LNCaP clone FGC (cell line): ENCODE measurements at regions not wholly inside any gene's neighbourhood (a gene's known extent, or its start where the extent isn't known, plus 50 kb on each side); places are given as distances from the start of the nearest gene placed in this dataset.

Source experiments
- DNase-seq: peaks from one replicate; pipeline ENCODE4 v3.0.0-alpha.2; 2011; ENCODE audit warnings: low read depth
- H3K4me3 ChIP-seq: 2 replicates; pipeline ENCODE4 v1.5.1; 2011; ENCODE audit warnings: mild to moderate bottlenecking, low read depth, low read length, control low read depth
- TF ChIP-seq, protein P1 (sequence below): IDR thresholded peaks from 2 replicates; pipeline ENCODE4 v1.5.1; 2012; ENCODE audit warnings: mild to moderate bottlenecking; ENCODE audit not compliant: control insufficient read depth, insufficient read depth; ENCODE audit errors: extremely low read depth

DNA sequence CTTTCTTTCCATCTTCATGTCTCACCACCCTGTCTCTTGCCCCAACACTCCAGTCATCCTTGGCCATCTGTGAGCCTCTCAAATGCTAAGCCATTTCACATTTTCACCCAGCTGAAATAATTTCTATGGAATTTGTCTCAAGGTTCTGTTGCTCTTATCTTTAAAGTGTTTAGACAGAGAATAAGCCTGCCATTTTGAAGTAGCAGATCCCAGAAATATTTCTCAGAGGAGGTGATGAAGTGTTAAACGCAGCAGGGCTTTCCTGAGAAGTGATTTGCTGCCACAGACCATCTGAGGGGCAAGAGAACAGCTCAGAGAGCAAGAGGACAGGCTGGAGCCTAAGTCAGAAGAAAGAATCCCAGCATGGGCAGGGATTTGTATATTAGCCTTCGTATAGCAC lies 71.6 kb upstream of the CLMN start:
- H3K4me3 ChIP-seq: no peak overlapping the region
- TF ChIP-seq, protein P1, sequence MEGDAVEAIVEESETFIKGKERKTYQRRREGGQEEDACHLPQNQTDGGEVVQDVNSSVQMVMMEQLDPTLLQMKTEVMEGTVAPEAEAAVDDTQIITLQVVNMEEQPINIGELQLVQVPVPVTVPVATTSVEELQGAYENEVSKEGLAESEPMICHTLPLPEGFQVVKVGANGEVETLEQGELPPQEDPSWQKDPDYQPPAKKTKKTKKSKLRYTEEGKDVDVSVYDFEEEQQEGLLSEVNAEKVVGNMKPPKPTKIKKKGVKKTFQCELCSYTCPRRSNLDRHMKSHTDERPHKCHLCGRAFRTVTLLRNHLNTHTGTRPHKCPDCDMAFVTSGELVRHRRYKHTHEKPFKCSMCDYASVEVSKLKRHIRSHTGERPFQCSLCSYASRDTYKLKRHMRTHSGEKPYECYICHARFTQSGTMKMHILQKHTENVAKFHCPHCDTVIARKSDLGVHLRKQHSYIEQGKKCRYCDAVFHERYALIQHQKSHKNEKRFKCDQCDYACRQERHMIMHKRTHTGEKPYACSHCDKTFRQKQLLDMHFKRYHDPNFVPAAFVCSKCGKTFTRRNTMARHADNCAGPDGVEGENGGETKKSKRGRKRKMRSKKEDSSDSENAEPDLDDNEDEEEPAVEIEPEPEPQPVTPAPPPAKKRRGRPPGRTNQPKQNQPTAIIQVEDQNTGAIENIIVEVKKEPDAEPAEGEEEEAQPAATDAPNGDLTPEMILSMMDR: no peak
- DNase-seq: no peak

DNA sequence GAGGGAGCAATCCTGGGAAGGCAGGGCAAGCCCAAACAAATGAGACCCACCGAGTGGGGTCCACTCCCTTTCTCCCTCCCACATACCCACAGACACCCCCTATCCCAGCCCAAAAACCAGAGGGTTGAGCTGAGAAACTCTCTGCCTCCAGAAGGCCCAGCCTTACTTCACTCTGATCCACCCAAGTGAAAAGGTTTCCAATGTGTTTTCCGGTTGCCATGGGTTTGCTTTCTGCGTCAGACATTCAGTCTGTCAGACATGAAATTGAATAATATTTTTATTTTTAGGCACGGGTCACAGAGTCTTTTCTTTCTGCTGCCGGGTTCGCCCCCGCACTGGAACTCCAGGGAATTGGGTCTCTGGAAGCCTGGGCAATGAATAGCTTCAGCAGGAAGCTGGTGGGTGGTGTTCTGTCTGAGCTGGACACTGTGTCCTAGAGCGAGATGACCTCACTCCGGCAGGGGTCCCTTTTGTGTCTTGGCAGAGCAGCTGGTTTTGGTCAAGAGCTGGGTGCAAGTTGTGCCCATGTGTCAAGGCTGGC lies 69.8 kb upstream of the CLMN start:
- no peak overlapping the region for H3K4me3 ChIP-seq
- TF ChIP-seq, protein P1: no peak
- DNase-seq: no peak

DNA sequence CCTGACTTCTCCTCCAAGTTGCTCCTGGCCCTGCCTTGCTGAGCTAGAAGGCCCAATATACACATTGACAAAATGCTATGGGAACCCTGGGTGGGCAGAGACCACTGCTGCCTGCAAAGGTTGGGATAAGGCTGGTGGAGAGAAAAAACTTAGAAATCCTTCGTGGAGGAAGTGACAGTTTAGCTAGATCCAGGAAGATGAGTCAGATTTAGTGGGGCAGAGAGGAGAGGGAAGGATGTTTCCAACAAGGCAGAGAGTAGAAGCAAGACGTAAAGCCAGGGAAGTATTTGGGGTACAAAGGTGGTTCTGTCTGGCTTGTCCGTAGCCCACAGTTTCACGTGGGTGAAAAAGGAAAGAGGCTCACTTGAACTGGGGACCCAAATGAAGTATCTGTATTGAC lies 69.0 kb upstream of the CLMN start:
- TF ChIP-seq, protein P1: no peak
- no peak for DNase-seq
- H3K4me3 ChIP-seq: no peak overlapping the region

DNA sequence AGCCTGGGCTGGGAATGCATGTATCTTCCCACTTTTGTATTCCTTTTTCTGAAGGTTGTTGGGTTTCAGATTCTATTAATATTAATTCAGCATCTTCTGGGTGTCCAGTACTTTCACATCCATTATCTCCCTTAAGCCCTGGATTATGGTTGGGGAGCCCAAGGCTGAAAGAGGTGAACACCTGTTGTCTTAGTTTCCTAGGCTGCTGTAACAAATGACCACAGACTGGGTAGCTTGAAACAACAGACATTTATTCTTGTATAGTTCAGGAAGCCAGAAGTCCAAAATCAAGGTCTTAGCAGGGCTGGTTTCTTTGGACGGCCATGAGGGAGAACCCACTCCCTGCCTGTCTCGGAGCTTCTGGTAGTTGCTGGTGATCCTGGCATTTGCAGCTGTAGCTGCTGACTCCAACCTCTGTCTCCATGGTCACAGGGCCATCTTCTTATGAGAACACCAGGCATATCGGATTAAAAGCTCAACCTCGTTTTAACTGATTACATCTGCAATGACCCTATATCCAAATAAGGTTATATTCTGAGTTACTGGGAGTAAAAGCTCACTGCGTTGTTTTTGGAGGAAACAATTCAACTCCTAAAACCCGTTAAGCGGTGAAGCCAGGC lies 68.2 kb upstream of the CLMN start:
- H3K4me3 ChIP-seq: no peak overlapping the region
- no peak for DNase-seq
- TF ChIP-seq, protein P1: no peak

DNA sequence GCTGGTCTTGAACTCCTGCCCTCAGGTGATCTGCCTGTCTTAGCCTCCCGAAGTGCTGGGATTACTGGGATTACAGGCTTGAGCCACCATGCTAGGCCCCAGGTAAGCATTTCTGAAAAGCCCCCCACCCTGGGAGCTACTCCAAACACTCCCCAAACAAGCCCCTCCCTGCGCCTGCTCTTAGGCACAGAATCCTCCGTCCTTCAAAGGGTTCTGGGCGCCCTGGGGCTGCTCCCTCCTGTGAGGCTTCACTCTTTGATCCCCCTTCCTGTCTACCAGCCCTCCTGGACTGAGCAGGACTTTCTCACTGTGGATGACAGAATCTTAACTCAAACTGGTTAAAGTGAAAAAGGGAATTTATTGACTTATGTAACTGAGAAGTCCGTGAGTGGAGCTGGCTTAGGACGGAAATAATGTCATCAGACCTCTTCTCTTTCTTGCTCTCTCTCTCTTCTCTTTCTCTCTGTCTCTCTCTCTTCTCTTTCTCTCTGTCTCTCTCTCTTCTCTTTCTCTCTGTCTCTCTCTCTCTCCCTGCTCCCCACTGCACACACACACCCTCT lies 66.9 kb upstream of the CLMN start:
- DNase-seq: no peak
- no peak overlapping the region for H3K4me3 ChIP-seq
- TF ChIP-seq, protein P1: no peak

DNA sequence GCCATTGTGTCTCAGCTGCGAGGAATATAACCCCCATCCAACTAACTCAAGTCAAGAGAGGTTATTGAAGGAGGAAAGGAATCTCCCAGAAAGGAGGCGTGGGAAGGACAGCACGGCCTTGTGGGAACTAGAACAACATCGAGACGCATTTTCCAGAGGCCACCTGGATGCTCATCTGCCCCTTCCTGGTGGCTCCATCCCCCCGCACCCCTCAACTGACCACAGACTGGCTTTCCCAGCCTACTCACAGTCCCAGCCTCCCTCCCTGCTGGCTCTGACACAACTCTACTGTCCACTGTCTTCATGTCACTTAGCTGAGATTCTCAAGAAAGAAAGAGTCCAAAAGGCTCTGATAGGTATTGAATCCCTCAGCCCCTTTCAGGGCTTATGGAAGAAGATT lies 66.0 kb upstream of the CLMN start:
- DNase-seq: no peak
- TF ChIP-seq, protein P1: no peak
- no peak overlapping the region for H3K4me3 ChIP-seq

DNA sequence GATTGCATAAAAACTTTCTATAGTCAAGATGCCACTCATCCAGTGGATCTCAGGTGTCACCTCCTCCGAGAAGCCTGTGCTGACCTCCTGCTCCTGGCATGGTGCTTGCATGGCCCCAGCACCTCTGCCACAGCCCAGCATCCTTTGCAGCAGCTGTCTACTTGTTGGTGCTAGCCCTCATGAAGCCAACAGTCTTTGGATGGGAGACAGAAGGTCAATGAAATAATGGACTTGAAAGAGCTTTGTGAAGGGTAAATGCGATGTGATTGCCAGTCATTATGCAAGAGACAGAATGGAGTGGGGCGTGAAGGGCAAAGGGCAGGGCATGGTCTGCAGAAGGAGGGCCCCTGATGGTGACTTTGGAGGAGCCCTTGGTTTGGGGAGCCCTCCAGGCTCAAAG lies 63.0 kb upstream of the CLMN start:
- H3K4me3 ChIP-seq: no peak overlapping the region
- DNase-seq: no peak
- TF ChIP-seq, protein P1: no peak
